Breast epithelium (tissue), 3 donors: ENCODE measurements at regions not wholly inside any gene's neighbourhood (a gene's known extent, or its start where the extent isn't known, plus 50 kb on each side); places are given as distances from the start of the nearest gene placed in this dataset.

Experiments
- POLR2A ChIP-seq: fragments of 450-650 bp; IDR thresholded peaks from one replicate; pipeline ENCODE4 v1.6.1; 2016; ENCODE audit warnings: antibody characterized with exemption, mild to moderate bottlenecking, moderate library complexity
- TF ChIP-seq, protein P1 (sequence below), 3 donors: fragments of 450-650 bp; IDR thresholded peaks; one replicate each; pipeline ENCODE4 v1.5.1; 2016 to 2017; ENCODE audit warnings: antibody characterized with exemption in 3 of 3, mild to moderate bottlenecking in 3 of 3, moderate library complexity in 3 of 3

- TF ChIP-seq, protein P1, sequence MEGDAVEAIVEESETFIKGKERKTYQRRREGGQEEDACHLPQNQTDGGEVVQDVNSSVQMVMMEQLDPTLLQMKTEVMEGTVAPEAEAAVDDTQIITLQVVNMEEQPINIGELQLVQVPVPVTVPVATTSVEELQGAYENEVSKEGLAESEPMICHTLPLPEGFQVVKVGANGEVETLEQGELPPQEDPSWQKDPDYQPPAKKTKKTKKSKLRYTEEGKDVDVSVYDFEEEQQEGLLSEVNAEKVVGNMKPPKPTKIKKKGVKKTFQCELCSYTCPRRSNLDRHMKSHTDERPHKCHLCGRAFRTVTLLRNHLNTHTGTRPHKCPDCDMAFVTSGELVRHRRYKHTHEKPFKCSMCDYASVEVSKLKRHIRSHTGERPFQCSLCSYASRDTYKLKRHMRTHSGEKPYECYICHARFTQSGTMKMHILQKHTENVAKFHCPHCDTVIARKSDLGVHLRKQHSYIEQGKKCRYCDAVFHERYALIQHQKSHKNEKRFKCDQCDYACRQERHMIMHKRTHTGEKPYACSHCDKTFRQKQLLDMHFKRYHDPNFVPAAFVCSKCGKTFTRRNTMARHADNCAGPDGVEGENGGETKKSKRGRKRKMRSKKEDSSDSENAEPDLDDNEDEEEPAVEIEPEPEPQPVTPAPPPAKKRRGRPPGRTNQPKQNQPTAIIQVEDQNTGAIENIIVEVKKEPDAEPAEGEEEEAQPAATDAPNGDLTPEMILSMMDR (IDR thresholded peaks at IDR 0.05) = no peak
- TF ChIP-seq POLR2A = no peak
Measured at GRCh38 chr16:60485872-60486489, 1550.3 kb downstream of the CDH8 start.
